ENCODE measurements at regions not wholly inside any gene's neighbourhood (a gene's known extent, or its start where the extent isn't known, plus 50 kb on each side); places are given as distances from the start of the nearest gene placed in this dataset.

- Histone ChIP-seq H4K91ac (ENCODE audit: insufficient read length, low read depth, low read length) (no peak overlapping the region), H3K14ac (ENCODE audit: insufficient read depth, low read length) (no peak overlapping the region), H3K27me3 (ENCODE audit: insufficient read depth, low read length) (no peaks in the 10 kb centered on the region), H3K9ac (ENCODE audit: extremely low read depth, insufficient read length, low read length) (no peak overlapping the region), H4K5ac (ENCODE audit: insufficient read length, low read depth, low read length) (no peak overlapping the region), H3K23ac (ENCODE audit: insufficient read length, low read depth, low read length) (no peak overlapping the region), H3K9me3 (ENCODE audit: control insufficient read depth, low read depth, low read length) (no peaks in the 10 kb centered on the region), H4K8ac (replicated peaks; ENCODE audit: insufficient read length, low read depth, low read length) (no peak overlapping the region), H3K4ac (ENCODE audit: low read depth, low read length) (no peak overlapping the region), H3K79me1 (ENCODE audit: insufficient read depth, low read depth, low read length, poor library complexity, severe bottlenecking) (no peaks in the 10 kb centered on the region), H3K56ac (ENCODE audit: insufficient read length, low read depth, low read length) (no peak overlapping the region), H2AFZ (ENCODE audit: low read length) (peak overlapping the region; percentile 25), H2BK15ac (ENCODE audit: low read depth, low read length) (no peak overlapping the region), H3T11ph (ENCODE audit: low read length) (no peak overlapping the region), H2BK12ac (ENCODE audit: insufficient read length, low read depth, low read length) (no peak overlapping the region), H3K18ac (ENCODE audit: insufficient read length, low read depth, low read length) (no peak overlapping the region), H2BK120ac (ENCODE audit: low read depth, low read length, poor library complexity, severe bottlenecking) (no peak overlapping the region), H4K20me1 (ENCODE audit: control insufficient read depth, insufficient read depth, insufficient read length) (no peaks in the 10 kb centered on the region), H2BK20ac (ENCODE audit: low read depth, low read length, poor library complexity, severe bottlenecking) (no peak overlapping the region), H2BK5ac (ENCODE audit: insufficient read length, low read length) (no peak overlapping the region), H3K4me2 (ENCODE audit: insufficient read depth, insufficient read length, low read length) (no peak overlapping the region), H3K27ac (ENCODE audit: insufficient read length, low read depth, low read length) (no peak overlapping the region), H3K79me2 (ENCODE audit: insufficient read depth, low read length) (no peaks in the 10 kb centered on the region), H3K23me2 (ENCODE audit: insufficient read length, low read depth, low read length, poor library complexity, severe bottlenecking) (no peaks in the 10 kb centered on the region), H2AK5ac (ENCODE audit: insufficient read length, low read length) (no peak overlapping the region), H3K4me1 (ENCODE audit: insufficient read depth, low read length) (no peaks in the 10 kb centered on the region)
- Mint-ChIP-seq H3K4me3 (no peak overlapping the region), H3K9me3 (no peaks in the 10 kb centered on the region), H3K36me3 (ENCODE audit: insufficient read depth in 1 of 3, low read depth in 3 of 3) (no peaks in the 10 kb centered on the region), H3K27ac (no peak overlapping the region; a peak in 1 of 7 replicates), H3K4me1 (no peaks in the 10 kb centered on the region), H3K27me3 (ENCODE audit: low read depth) (no peaks in the 10 kb centered on the region)
- TF ChIP-seq, protein P1, sequence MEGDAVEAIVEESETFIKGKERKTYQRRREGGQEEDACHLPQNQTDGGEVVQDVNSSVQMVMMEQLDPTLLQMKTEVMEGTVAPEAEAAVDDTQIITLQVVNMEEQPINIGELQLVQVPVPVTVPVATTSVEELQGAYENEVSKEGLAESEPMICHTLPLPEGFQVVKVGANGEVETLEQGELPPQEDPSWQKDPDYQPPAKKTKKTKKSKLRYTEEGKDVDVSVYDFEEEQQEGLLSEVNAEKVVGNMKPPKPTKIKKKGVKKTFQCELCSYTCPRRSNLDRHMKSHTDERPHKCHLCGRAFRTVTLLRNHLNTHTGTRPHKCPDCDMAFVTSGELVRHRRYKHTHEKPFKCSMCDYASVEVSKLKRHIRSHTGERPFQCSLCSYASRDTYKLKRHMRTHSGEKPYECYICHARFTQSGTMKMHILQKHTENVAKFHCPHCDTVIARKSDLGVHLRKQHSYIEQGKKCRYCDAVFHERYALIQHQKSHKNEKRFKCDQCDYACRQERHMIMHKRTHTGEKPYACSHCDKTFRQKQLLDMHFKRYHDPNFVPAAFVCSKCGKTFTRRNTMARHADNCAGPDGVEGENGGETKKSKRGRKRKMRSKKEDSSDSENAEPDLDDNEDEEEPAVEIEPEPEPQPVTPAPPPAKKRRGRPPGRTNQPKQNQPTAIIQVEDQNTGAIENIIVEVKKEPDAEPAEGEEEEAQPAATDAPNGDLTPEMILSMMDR (conservative IDR thresholded peaks at IDR 0.05) = no peak
- no CpG with 5 or more reads among the region's 1 CpG for WGBS (ENCODE audit: extremely low coverage, insufficient read length, low lambda C conversion rate)
- no peak for DNase-seq
These were observed 111.2 kb upstream of the LHX8 start for GRCh38 chr1:75023005-75023404.

All from H9 (cell line).